GM23338 (cell line): ENCODE measurements at regions not wholly inside any gene's neighbourhood (a gene's known extent, or its start where the extent isn't known, plus 50 kb on each side); places are given as distances from the start of the nearest gene placed in this dataset.
A peak's percentile ranks its signal among the peaks of the same experiment; 100 is the strongest.

Source experiments
- ATAC-seq: fragments of 200-7000 bp; cut with Tn5 transposase; 3 replicates; pipeline ENCODE4 v1.9.1; 2020
- DNase-seq: peaks from one replicate; pipeline ENCODE4 v3.0.0-alpha.2; 2015; ENCODE audit warnings: low spot score
- H2AFZ ChIP-seq: fragments of 200-600 bp; sonication (generic); 2 replicates; pipeline ENCODE4 v1.8.0; 2016; ENCODE audit warnings: antibody characterized with exemption, mild to moderate bottlenecking, moderate library complexity
- H3F3A ChIP-seq: fragments of 200-600 bp; sonication (generic); replicated peaks from 2 replicates; pipeline ENCODE4 v1.8.0; 2017; ENCODE audit warnings: antibody characterized with exemption, mixed run types, low read depth
- H3K27ac ChIP-seq: fragments of 200-600 bp; sonication (generic); 2 replicates; pipeline ENCODE4 v1.6.1; 2016; ENCODE audit warnings: low read depth
- H3K27me3 ChIP-seq: fragments of 200-600 bp; sonication (generic); 2 replicates; pipeline ENCODE4 v1.8.0; 2016; ENCODE audit warnings: mild to moderate bottlenecking, mixed run types, moderate library complexity; ENCODE audit not compliant: insufficient read depth
- H3K36me3 ChIP-seq: fragments of 200-600 bp; sonication (generic); 2 replicates; pipeline ENCODE4 v1.8.0; 2016; ENCODE audit warnings: mild to moderate bottlenecking; ENCODE audit not compliant: insufficient read depth
- H3K4me1 ChIP-seq: fragments of 200-600 bp; sonication (generic); 2 replicates; pipeline ENCODE4 v1.8.0; 2016; ENCODE audit warnings: mild to moderate bottlenecking, moderate library complexity; ENCODE audit not compliant: insufficient read depth
- H3K4me2 ChIP-seq: fragments of 200-600 bp; sonication (generic); 2 replicates; pipeline ENCODE4 v1.7.1; 2017; ENCODE audit warnings: mixed run types
- H3K4me3 ChIP-seq: fragments of 200-600 bp; sonication (generic); 2 replicates; pipeline ENCODE4 v1.6.1; 2016; ENCODE audit warnings: mixed run types
- H3K79me2 ChIP-seq: fragments of 200-600 bp; sonication (generic); replicated peaks from 2 replicates; pipeline ENCODE4 v1.8.0; 2017; ENCODE audit warnings: mild to moderate bottlenecking; ENCODE audit not compliant: insufficient read depth
- H3K9me2 ChIP-seq: fragments of 200-600 bp; sonication (generic); 2 replicates; pipeline ENCODE4 v1.8.0; 2017; ENCODE audit not compliant: insufficient read depth
- H4K20me1 ChIP-seq: fragments of 200-600 bp; sonication (generic); replicated peaks from 2 replicates; pipeline ENCODE4 v1.8.0; 2017; ENCODE audit warnings: mild to moderate bottlenecking; ENCODE audit not compliant: insufficient read depth
- H3K27ac Mint-ChIP-seq: 2 replicates; pipeline ENCODE4 v1.8.0; 2020; ENCODE audit warnings: inconsistent platforms, mild to moderate bottlenecking, moderate library complexity, mixed read lengths
- H3K27me3 Mint-ChIP-seq: 3 replicates; pipeline ENCODE4 v1.8.0; 2022; ENCODE audit warnings: low read depth, mild to moderate bottlenecking, moderate library complexity, mixed read lengths, inconsistent platforms; ENCODE audit not compliant: insufficient read depth, poor library complexity
- H3K36me3 Mint-ChIP-seq: 3 replicates; pipeline ENCODE4 v1.8.0; 2021; ENCODE audit warnings: low read depth, mild to moderate bottlenecking, inconsistent platforms, moderate library complexity, mixed read lengths
- H3K4me1 Mint-ChIP-seq: 3 replicates; pipeline ENCODE4 v1.8.0; 2020; ENCODE audit warnings: mild to moderate bottlenecking, inconsistent platforms, mixed read lengths
- H3K4me3 Mint-ChIP-seq: 3 replicates; pipeline ENCODE4 v1.8.0; 2021; ENCODE audit warnings: moderate library complexity, mild to moderate bottlenecking, inconsistent platforms, mixed read lengths
- H3K9me3 Mint-ChIP-seq: 3 replicates; pipeline ENCODE4 v1.8.0; 2020; ENCODE audit warnings: moderate library complexity, mild to moderate bottlenecking, inconsistent platforms, mixed read lengths
- CREB1 ChIP-seq: fragments of 250-450 bp; sonication (Bioruptor Pico); IDR thresholded peaks from 2 replicates; pipeline ENCODE4 v1.5.0; 2020; ENCODE audit warnings: low read depth, mild to moderate bottlenecking, moderate library complexity
- CTCF ChIP-seq, 2 experiments: fragments of 200-600 bp in 1 of 2; sonication (generic) in 1 of 2; conservative IDR thresholded peaks; 2 replicates each; pipeline versions ENCODE4 v1.5.1 to v1.6.1; 2016 to 2017; ENCODE audit warnings: antibody characterized with exemption in 2 of 2, low read depth in 2 of 2, mild to moderate bottlenecking in 2 of 2, moderate library complexity in 1 of 2
- EZH2 ChIP-seq: fragments of 200-600 bp; sonication (generic); IDR thresholded peaks from one replicate; pipeline ENCODE4 v1.8.0; 2017; ENCODE audit warnings: antibody characterized with exemption, mild to moderate bottlenecking, low read depth; ENCODE audit not compliant: unreplicated experiment
- EZH2phosphoT487 ChIP-seq: fragments of 200-600 bp; sonication (generic); IDR thresholded peaks from one replicate; pipeline ENCODE4 v1.8.1; 2018; ENCODE audit warnings: antibody characterized with exemption; ENCODE audit not compliant: unreplicated experiment
- JUNB ChIP-seq: IDR thresholded peaks from one replicate; pipeline ENCODE4 v1.6.1; 2016; ENCODE audit warnings: antibody characterized with exemption; ENCODE audit not compliant: unreplicated experiment
- NANOG ChIP-seq: IDR thresholded peaks from 2 replicates; pipeline ENCODE4 v1.6.1; 2016; ENCODE audit warnings: antibody characterized with exemption, borderline replicate concordance
- POLR2AphosphoS5 ChIP-seq: IDR thresholded peaks from 2 replicates; pipeline ENCODE4 v1.6.1; 2016; ENCODE audit warnings: antibody characterized with exemption, low read depth
- STAT1 ChIP-seq: IDR thresholded peaks from one replicate; pipeline ENCODE4 v1.6.1; 2016; ENCODE audit warnings: antibody characterized with exemption; ENCODE audit not compliant: unreplicated experiment
- ZNF114 ChIP-seq: fragments of 250-450 bp; sonication (Bioruptor Pico); IDR thresholded peaks from 2 replicates; pipeline ENCODE4 v1.5.0; 2020; ENCODE audit warnings: mild to moderate bottlenecking, moderate library complexity
- ZNF331 ChIP-seq: fragments of 250-450 bp; sonication (Bioruptor Pico); IDR thresholded peaks from 2 replicates; pipeline ENCODE4 v1.5.0; 2020; ENCODE audit warnings: low read depth, mild to moderate bottlenecking, moderate library complexity
- ZNF462 ChIP-seq: fragments of 250-450 bp; sonication (Bioruptor Pico); IDR thresholded peaks from 2 replicates; pipeline ENCODE4 v1.5.0; 2020; ENCODE audit warnings: mild to moderate bottlenecking, moderate library complexity

GRCh38 chr3:127369356-127369935 lies 81.6 kb upstream of the PRR20G start (continued):
- no peak for TF ChIP-seq CTCF (conservative IDR thresholded peaks at IDR 0.05; ENCODE audit: low read depth in 2 of 2)
- no peak for TF ChIP-seq STAT1
- no peak for TF ChIP-seq EZH2
- no peak for TF ChIP-seq POLR2AphosphoS5
- no peak for TF ChIP-seq NANOG

GRCh38 chr3:127368186-127369032 lies 80.6 kb upstream of the PRR20G start:
- Histone ChIP-seq H3K27me3 (no peaks in the 10 kb centered on the region), H3K4me1 (no peaks in the 10 kb centered on the region), H3K79me2 (no peaks in the 10 kb centered on the region), H3K27ac (no peak overlapping the region), H3F3A (no peaks in the 10 kb centered on the region), H3K4me2 (no peak overlapping the region), H3K36me3 (no peaks in the 10 kb centered on the region), H3K9me2 (no peaks in the 10 kb centered on the region), H2AFZ (0 out of 2 replicates have a peak overlapping the region, but pooled peaks have one; percentile 10), H3K4me3 (no peak overlapping the region), H4K20me1 (no peaks in the 10 kb centered on the region)
- Mint-ChIP-seq H3K36me3 (no peaks in the 10 kb centered on the region), H3K27me3 (peaks cover 10% of the 10 kb centered on the region), H3K4me1 (peaks cover 20% of the 10 kb centered on the region), H3K4me3 (no peak overlapping the region), H3K9me3 (no peaks in the 10 kb centered on the region), H3K27ac (no peak overlapping the region; the same call in 1 of the 2 replicates)
- no peak for DNase-seq
- ATAC-seq, result no peak; the same call in 2 of the 3 replicates
- TF ChIP-seq CTCF (conservative IDR thresholded peaks at IDR 0.05; ENCODE audit: low read depth in 2 of 2) (no peak), EZH2phosphoT487 (no peak), ZNF114 (CRISPR knock-in tag) (no peak), STAT1 (no peak), CREB1 (no peak), ZNF331 (CRISPR knock-in tag) (no peak), JUNB (no peak), ZNF462 (CRISPR knock-in tag) (no peak), POLR2AphosphoS5 (no peak)
